ENCODE measurements at regions not wholly inside any gene's neighbourhood (a gene's known extent, or its start where the extent isn't known, plus 50 kb on each side); places are given as distances from the start of the nearest gene placed in this dataset.

GRCh38 chr4:181647396-181648147 lies 595.6 kb upstream of the TENM3 start:
- H3K27me3 ChIP-seq (ENCODE audit: insufficient read depth, low read length), result no peaks in the 10 kb centered on the region
- no peak overlapping the region for H3K27ac ChIP-seq (ENCODE audit: low read depth, low read length)
- H3K4me3 ChIP-seq (ENCODE audit: low read length), result no peak overlapping the region
- peaks cover 6% of the 10 kb centered on the region; the same call in 1 of the 2 replicates for H3K4me1 ChIP-seq (ENCODE audit: insufficient read depth, low read length)
- WGBS, result 91% methylated on average over 18 of the region's 19 CpGs
- no peaks in the 10 kb centered on the region for H3K36me3 ChIP-seq (ENCODE audit: insufficient read depth, low read length)
- no peaks in the 10 kb centered on the region for H3K9me3 ChIP-seq (ENCODE audit: insufficient read depth, low read depth, low read length)
- no peak overlapping the region for H3K9ac ChIP-seq (ENCODE audit: low read depth, low read length)

GRCh38 chr4:181650033-181650825 lies 593.0 kb upstream of the TENM3 start:
- no peaks in the 10 kb centered on the region for H3K36me3 ChIP-seq (ENCODE audit: insufficient read depth, low read length)
- no peak overlapping the region for H3K27ac ChIP-seq (ENCODE audit: low read depth, low read length)
- 92% methylated on average over 4 of the region's 4 CpGs for WGBS
- H3K9me3 ChIP-seq (ENCODE audit: insufficient read depth, low read depth, low read length), result no peaks in the 10 kb centered on the region
- H3K4me3 ChIP-seq (ENCODE audit: low read length), result no peak overlapping the region
- H3K4me1 ChIP-seq (ENCODE audit: insufficient read depth, low read length), result peaks cover 6% of the 10 kb centered on the region; the same call in 1 of the 2 replicates
- H3K9ac ChIP-seq (ENCODE audit: low read depth, low read length), result no peak overlapping the region
- no peaks in the 10 kb centered on the region for H3K27me3 ChIP-seq (ENCODE audit: insufficient read depth, low read length)

- Histone ChIP-seq H3K9me3 (ENCODE audit: insufficient read depth, low read depth, low read length) (no peaks in the 10 kb centered on the region), H3K4me1 (ENCODE audit: insufficient read depth, low read length) (no peaks in the 10 kb centered on the region), H3K36me3 (ENCODE audit: insufficient read depth, low read length) (no peaks in the 10 kb centered on the region), H3K27ac (ENCODE audit: low read depth, low read length) (no peak overlapping the region), H3K9ac (ENCODE audit: low read depth, low read length) (no peak overlapping the region), H3K4me3 (ENCODE audit: low read length) (no peak overlapping the region), H3K27me3 (ENCODE audit: insufficient read depth, low read length) (no peaks in the 10 kb centered on the region)
- WGBS, result 95% methylated on average over 5 of the region's 5 CpGs
Observed at GRCh38 chr4:181656748-181657147, 586.5 kb upstream of the TENM3 start.

GRCh38 chr4:181659202-181659601 lies 584.0 kb upstream of the TENM3 start:
- no peak overlapping the region for H3K27ac ChIP-seq (ENCODE audit: low read depth, low read length)
- no peak overlapping the region for H3K4me3 ChIP-seq (ENCODE audit: low read length)
- 91% methylated on average over 2 of the region's 3 CpGs for WGBS
- H3K9me3 ChIP-seq (ENCODE audit: insufficient read depth, low read depth, low read length), result no peaks in the 10 kb centered on the region
- no peaks in the 10 kb centered on the region for H3K4me1 ChIP-seq (ENCODE audit: insufficient read depth, low read length)
- H3K27me3 ChIP-seq (ENCODE audit: insufficient read depth, low read length), result no peaks in the 10 kb centered on the region
- no peak overlapping the region for H3K9ac ChIP-seq (ENCODE audit: low read depth, low read length)
- H3K36me3 ChIP-seq (ENCODE audit: insufficient read depth, low read length), result no peaks in the 10 kb centered on the region

GRCh38 chr4:181659876-181660275 lies 583.3 kb upstream of the TENM3 start:
- Histone ChIP-seq H3K9ac (ENCODE audit: low read depth, low read length) (no peak overlapping the region), H3K36me3 (ENCODE audit: insufficient read depth, low read length) (no peaks in the 10 kb centered on the region), H3K4me1 (ENCODE audit: insufficient read depth, low read length) (no peaks in the 10 kb centered on the region), H3K27ac (ENCODE audit: low read depth, low read length) (no peak overlapping the region), H3K27me3 (ENCODE audit: insufficient read depth, low read length) (no peaks in the 10 kb centered on the region), H3K4me3 (ENCODE audit: low read length) (no peak overlapping the region), H3K9me3 (ENCODE audit: insufficient read depth, low read depth, low read length) (no peaks in the 10 kb centered on the region)
- whole genome bisulfite sequencing, result 87% methylated on average over 5 of the region's 6 CpGs

- Histone ChIP-seq H3K9me3 (ENCODE audit: insufficient read depth, low read depth, low read length) (no peaks in the 10 kb centered on the region), H3K9ac (ENCODE audit: low read depth, low read length) (no peak overlapping the region), H3K4me1 (ENCODE audit: insufficient read depth, low read length) (no peaks in the 10 kb centered on the region), H3K27me3 (ENCODE audit: insufficient read depth, low read length) (no peaks in the 10 kb centered on the region), H3K4me3 (ENCODE audit: low read length) (no peak overlapping the region), H3K36me3 (ENCODE audit: insufficient read depth, low read length) (no peaks in the 10 kb centered on the region), H3K27ac (ENCODE audit: low read depth, low read length) (no peak overlapping the region)
- 88% methylated on average over 4 of the region's 4 CpGs for WGBS
Observed at GRCh38 chr4:181661090-181661489, 582.1 kb upstream of the TENM3 start.

- Histone ChIP-seq H3K4me1 (ENCODE audit: insufficient read depth, low read length) (no peaks in the 10 kb centered on the region), H3K27ac (ENCODE audit: low read depth, low read length) (no peak overlapping the region), H3K4me3 (ENCODE audit: low read length) (no peak overlapping the region), H3K36me3 (ENCODE audit: insufficient read depth, low read length) (no peaks in the 10 kb centered on the region), H3K9me3 (ENCODE audit: insufficient read depth, low read depth, low read length) (no peaks in the 10 kb centered on the region), H3K9ac (ENCODE audit: low read depth, low read length) (no peak overlapping the region), H3K27me3 (ENCODE audit: insufficient read depth, low read length) (no peaks in the 10 kb centered on the region)
- WGBS, result 86% methylated on average over 2 of the region's 2 CpGs
Observed at GRCh38 chr4:181661923-181662322, 581.3 kb upstream of the TENM3 start.

GRCh38 chr4:181662383-181662782 lies 580.8 kb upstream of the TENM3 start:
- no peak overlapping the region for H3K9ac ChIP-seq (ENCODE audit: low read depth, low read length)
- no peaks in the 10 kb centered on the region for H3K36me3 ChIP-seq (ENCODE audit: insufficient read depth, low read length)
- WGBS, result 81% methylated on average over 2 of the region's 3 CpGs
- H3K27ac ChIP-seq (ENCODE audit: low read depth, low read length), result no peak overlapping the region
- H3K27me3 ChIP-seq (ENCODE audit: insufficient read depth, low read length), result no peaks in the 10 kb centered on the region
- H3K4me3 ChIP-seq (ENCODE audit: low read length), result no peak overlapping the region
- H3K9me3 ChIP-seq (ENCODE audit: insufficient read depth, low read depth, low read length), result no peaks in the 10 kb centered on the region
- H3K4me1 ChIP-seq (ENCODE audit: insufficient read depth, low read length), result no peaks in the 10 kb centered on the region

- 100% methylated on average over 1 of the region's 2 CpGs for WGBS
- H3K9me3 ChIP-seq (ENCODE audit: insufficient read depth, low read depth, low read length), result no peaks in the 10 kb centered on the region
- no peak overlapping the region for H3K4me3 ChIP-seq (ENCODE audit: low read length)
Observed at GRCh38 chr4:181670506-181670905, 572.7 kb upstream of the TENM3 start.

GRCh38 chr4:181671672-181672071 lies 571.5 kb upstream of the TENM3 start:
- Histone ChIP-seq H3K27ac (ENCODE audit: low read depth, low read length) (no peak overlapping the region), H3K36me3 (ENCODE audit: insufficient read depth, low read length) (no peaks in the 10 kb centered on the region), H3K27me3 (ENCODE audit: insufficient read depth, low read length) (no peaks in the 10 kb centered on the region), H3K4me1 (ENCODE audit: insufficient read depth, low read length) (no peaks in the 10 kb centered on the region), H3K9ac (ENCODE audit: low read depth, low read length) (no peak overlapping the region), H3K4me3 (ENCODE audit: low read length) (no peak overlapping the region), H3K9me3 (ENCODE audit: insufficient read depth, low read depth, low read length) (no peaks in the 10 kb centered on the region)
- WGBS, result 92% methylated on average over 2 of the region's 2 CpGs

More at GRCh38 chr4:181670506-181670905, 572.7 kb upstream of the TENM3 start:
- Histone ChIP-seq H3K27ac (ENCODE audit: low read depth, low read length) (no peak overlapping the region), H3K27me3 (ENCODE audit: insufficient read depth, low read length) (no peaks in the 10 kb centered on the region), H3K4me1 (ENCODE audit: insufficient read depth, low read length) (no peaks in the 10 kb centered on the region), H3K9ac (ENCODE audit: low read depth, low read length) (no peak overlapping the region), H3K36me3 (ENCODE audit: insufficient read depth, low read length) (no peaks in the 10 kb centered on the region)

GRCh38 chr4:181672751-181673150 lies 570.5 kb upstream of the TENM3 start:
- Histone ChIP-seq H3K9ac (ENCODE audit: low read depth, low read length) (no peak overlapping the region), H3K4me1 (ENCODE audit: insufficient read depth, low read length) (no peaks in the 10 kb centered on the region), H3K27me3 (ENCODE audit: insufficient read depth, low read length) (no peaks in the 10 kb centered on the region), H3K9me3 (ENCODE audit: insufficient read depth, low read depth, low read length) (no peaks in the 10 kb centered on the region), H3K36me3 (ENCODE audit: insufficient read depth, low read length) (no peaks in the 10 kb centered on the region), H3K27ac (ENCODE audit: low read depth, low read length) (no peak overlapping the region), H3K4me3 (ENCODE audit: low read length) (no peak overlapping the region)
- 93% methylated on average over 2 of the region's 2 CpGs for WGBS

Measured in HUES64 (cell line).